ENCODE measurements at regions not wholly inside any gene's neighbourhood (a gene's known extent, or its start where the extent isn't known, plus 50 kb on each side); places are given as distances from the start of the nearest gene placed in this dataset.
A peak's percentile ranks its signal among the peaks of the same experiment; 100 is the strongest.

GRCh38 chr18:24924066-24924716 lies 427.8 kb downstream of the ZNF521 start:
- Mint-ChIP-seq H3K27me3 (ENCODE audit: low read depth) (peaks cover 10% of the 10 kb centered on the region), H3K27ac (no peak overlapping the region), H3K4me1 (peaks cover 12% of the 10 kb centered on the region), H3K4me3 (no peak overlapping the region), H3K9me3 (no peaks in the 10 kb centered on the region), H3K36me3 (ENCODE audit: low read depth) (no peaks in the 10 kb centered on the region)
- TF ChIP-seq, protein P1, sequence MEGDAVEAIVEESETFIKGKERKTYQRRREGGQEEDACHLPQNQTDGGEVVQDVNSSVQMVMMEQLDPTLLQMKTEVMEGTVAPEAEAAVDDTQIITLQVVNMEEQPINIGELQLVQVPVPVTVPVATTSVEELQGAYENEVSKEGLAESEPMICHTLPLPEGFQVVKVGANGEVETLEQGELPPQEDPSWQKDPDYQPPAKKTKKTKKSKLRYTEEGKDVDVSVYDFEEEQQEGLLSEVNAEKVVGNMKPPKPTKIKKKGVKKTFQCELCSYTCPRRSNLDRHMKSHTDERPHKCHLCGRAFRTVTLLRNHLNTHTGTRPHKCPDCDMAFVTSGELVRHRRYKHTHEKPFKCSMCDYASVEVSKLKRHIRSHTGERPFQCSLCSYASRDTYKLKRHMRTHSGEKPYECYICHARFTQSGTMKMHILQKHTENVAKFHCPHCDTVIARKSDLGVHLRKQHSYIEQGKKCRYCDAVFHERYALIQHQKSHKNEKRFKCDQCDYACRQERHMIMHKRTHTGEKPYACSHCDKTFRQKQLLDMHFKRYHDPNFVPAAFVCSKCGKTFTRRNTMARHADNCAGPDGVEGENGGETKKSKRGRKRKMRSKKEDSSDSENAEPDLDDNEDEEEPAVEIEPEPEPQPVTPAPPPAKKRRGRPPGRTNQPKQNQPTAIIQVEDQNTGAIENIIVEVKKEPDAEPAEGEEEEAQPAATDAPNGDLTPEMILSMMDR (IDR thresholded peaks at IDR 0.05; ENCODE audit: unreplicated experiment in 3 of 3) = no peak

GRCh38 chr18:24926649-24927048 lies 425.3 kb downstream of the ZNF521 start:
- Mint-ChIP-seq H3K36me3 (ENCODE audit: low read depth) (no peaks in the 10 kb centered on the region), H3K9me3 (no peaks in the 10 kb centered on the region), H3K27me3 (ENCODE audit: low read depth) (peaks cover 6% of the 10 kb centered on the region), H3K4me3 (no peak overlapping the region), H3K4me1 (peaks cover 16% of the 10 kb centered on the region), H3K27ac (no peak overlapping the region)
- TF ChIP-seq, protein P1 (IDR thresholded peaks at IDR 0.05; ENCODE audit: unreplicated experiment in 3 of 3) = no peak

- H3K9me3 Mint-ChIP-seq = no peaks in the 10 kb centered on the region
- no peak overlapping the region for H3K4me3 Mint-ChIP-seq
- TF ChIP-seq, protein P1 (IDR thresholded peaks at IDR 0.05; ENCODE audit: unreplicated experiment in 3 of 3) = no peak
- H3K27ac Mint-ChIP-seq = peak overlapping the region in 1 of 3 experiments; percentile 27
- no peaks in the 10 kb centered on the region for H3K36me3 Mint-ChIP-seq (ENCODE audit: low read depth)
- peaks cover 16% of the 10 kb centered on the region for H3K4me1 Mint-ChIP-seq
- peaks cover 4% of the 10 kb centered on the region for H3K27me3 Mint-ChIP-seq (ENCODE audit: low read depth)
Observed at GRCh38 chr18:24928301-24928878, 423.6 kb downstream of the ZNF521 start.

DNA sequence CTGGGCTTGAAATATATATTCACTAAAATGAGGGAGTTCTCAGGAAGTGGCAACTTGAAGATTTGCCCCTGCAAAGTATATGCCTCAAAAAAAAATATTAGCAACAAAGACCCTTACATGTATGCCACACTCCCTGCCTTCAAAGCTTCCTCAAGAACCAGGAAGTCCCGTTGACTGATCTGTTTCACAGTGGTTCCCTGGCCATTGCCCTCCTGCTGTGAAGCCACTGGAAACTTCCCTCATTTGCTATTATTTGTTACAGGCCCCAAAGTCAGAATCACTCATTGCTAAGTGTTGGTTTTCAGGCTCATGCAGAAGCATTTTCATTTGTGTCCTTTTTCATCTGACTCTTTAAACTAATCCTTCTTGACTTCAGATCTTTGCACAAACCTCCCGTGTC lies 421.5 kb downstream of the ZNF521 start:
- H3K4me1 Mint-ChIP-seq = peaks cover 19% of the 10 kb centered on the region
- no peak overlapping the region for H3K27ac Mint-ChIP-seq
- H3K4me3 Mint-ChIP-seq = no peak overlapping the region
- no peaks in the 10 kb centered on the region for H3K36me3 Mint-ChIP-seq (ENCODE audit: low read depth)
- TF ChIP-seq, protein P1 (IDR thresholded peaks at IDR 0.05; ENCODE audit: unreplicated experiment in 3 of 3) = no peak
- no peaks in the 10 kb centered on the region for H3K9me3 Mint-ChIP-seq
- peaks cover 4% of the 10 kb centered on the region for H3K27me3 Mint-ChIP-seq (ENCODE audit: low read depth)

- TF ChIP-seq, protein P1 (IDR thresholded peaks at IDR 0.05; ENCODE audit: unreplicated experiment in 3 of 3) = no peak
- no peaks in the 10 kb centered on the region for H3K9me3 Mint-ChIP-seq
- H3K27me3 Mint-ChIP-seq (ENCODE audit: low read depth) = peaks cover 4% of the 10 kb centered on the region
- no peak overlapping the region for H3K4me3 Mint-ChIP-seq
- no peaks in the 10 kb centered on the region for H3K36me3 Mint-ChIP-seq (ENCODE audit: low read depth)
- peaks cover 24% of the 10 kb centered on the region for H3K4me1 Mint-ChIP-seq
- no peak overlapping the region for H3K27ac Mint-ChIP-seq
Observed at GRCh38 chr18:24930971-24931370, 421.0 kb downstream of the ZNF521 start.

DNA sequence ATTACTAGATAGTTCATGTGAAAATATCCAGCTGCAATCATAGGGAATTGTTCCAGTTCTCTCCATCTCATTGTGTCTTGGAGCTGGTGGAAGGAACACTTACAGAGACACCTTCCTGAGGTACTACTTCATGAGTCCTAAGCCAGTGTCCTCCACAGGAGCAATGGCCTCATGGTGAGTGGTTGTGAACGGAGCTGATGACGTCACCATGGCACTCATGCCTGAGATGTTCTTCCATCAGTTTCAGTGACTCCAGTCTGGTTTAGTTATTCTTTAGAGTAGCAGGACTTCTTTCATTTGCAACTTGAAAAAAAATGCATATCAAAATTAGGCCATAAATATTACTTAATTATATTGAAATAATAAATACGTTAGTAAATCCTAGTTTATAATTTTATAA lies 418.6 kb downstream of the ZNF521 start:
- TF ChIP-seq, protein P1 (IDR thresholded peaks at IDR 0.05; ENCODE audit: unreplicated experiment in 3 of 3) = no peak
- no peaks in the 10 kb centered on the region for H3K9me3 Mint-ChIP-seq
- H3K27me3 Mint-ChIP-seq (ENCODE audit: low read depth) = peaks cover 2% of the 10 kb centered on the region
- H3K4me1 Mint-ChIP-seq = peaks cover 18% of the 10 kb centered on the region
- no peaks in the 10 kb centered on the region for H3K36me3 Mint-ChIP-seq (ENCODE audit: low read depth)
- H3K27ac Mint-ChIP-seq = no peak overlapping the region
- H3K4me3 Mint-ChIP-seq = no peak overlapping the region
